HG03432 (cell line): ENCODE measurements at regions not wholly inside any gene's neighbourhood (a gene's known extent, or its start where the extent isn't known, plus 50 kb on each side); places are given as distances from the start of the nearest gene placed in this dataset.

Source experiments
- ATAC-seq: cut with Tn5 transposase; IDR thresholded peaks from one replicate; pipeline ENCODE4 v1.9.1; 2021; ENCODE audit warnings: mild to moderate bottlenecking, moderate library complexity; ENCODE audit not compliant: unreplicated experiment

DNA sequence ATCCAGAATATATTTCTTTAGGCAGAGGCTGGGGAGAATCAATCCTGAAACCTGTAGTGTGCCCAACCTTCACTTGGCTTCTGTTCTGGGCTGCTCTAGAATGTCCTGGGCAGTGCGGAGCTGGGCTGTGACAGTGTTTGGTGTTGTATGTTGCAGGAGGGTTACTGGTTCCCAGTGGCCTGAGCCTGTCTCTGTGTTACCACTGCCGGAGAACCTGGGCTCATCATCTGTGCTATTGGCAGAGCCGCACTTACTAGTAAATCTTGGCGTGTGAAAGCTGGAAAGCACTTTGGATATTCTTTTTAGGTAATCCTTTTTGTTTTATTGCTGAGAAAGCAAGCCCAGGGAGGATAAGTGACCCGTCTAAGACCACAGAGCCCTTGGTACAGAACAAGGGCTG is 412.9 kb downstream of the SLC4A3 start:
- no peak for ATAC-seq

DNA sequence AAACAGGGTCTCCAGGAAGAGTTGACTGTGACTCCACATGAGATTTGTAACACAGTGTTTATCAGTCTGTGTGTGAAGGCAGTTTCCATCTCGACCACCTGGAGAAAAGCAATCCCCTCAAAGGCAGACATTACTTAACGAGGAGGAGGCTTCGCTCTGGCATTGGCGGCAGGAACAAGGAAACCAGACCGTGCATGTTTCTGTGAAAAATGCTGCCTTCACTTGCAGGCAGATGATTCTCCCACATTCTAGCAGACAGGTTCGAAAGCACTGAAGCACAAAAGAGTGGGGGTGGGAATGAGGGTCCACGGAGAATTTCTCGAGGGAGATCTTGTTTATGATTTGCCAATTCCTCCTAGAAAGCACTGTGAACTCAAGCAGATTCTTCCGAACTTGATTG is 414.0 kb downstream of the SLC4A3 start:
- ATAC-seq, result no peak

DNA sequence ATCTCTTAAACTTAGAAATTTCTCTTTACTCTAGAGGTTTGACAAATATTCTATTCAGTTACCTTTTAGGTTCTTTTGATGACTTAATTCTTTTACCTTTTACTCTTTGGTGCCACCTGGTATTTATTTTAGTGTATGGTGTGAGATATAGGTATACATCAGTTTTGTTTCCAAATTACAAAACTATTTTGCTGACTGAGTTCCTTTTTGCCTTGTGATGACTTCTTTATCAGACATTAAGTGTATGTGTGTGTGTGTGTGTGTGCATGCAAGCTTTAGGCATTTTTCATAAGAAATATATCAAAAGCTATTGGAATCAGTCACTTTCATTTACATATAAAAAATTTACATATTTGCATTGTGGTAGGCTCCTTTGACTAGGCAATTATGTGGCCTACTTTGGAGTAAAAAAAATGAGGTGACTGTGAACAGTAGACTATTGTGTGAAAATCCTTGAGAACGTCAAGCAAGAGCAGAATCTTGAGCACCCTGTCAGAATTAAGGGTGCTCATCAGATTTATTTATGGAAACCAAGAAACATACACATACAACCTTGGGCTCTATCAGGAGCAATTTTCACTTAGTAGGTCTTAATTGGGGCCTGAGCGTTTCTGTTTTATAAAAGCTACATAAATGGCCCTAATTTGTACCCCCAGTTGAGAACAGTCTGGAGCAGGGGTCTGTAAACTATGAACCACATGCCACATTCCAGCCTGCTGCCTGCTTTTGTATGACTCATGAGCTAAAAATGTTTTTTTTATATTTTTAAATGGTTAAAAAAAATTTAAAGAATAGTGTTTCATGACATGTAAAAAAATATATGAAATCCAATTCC is 415.9 kb downstream of the SLC4A3 start:
- no peak for ATAC-seq

DNA sequence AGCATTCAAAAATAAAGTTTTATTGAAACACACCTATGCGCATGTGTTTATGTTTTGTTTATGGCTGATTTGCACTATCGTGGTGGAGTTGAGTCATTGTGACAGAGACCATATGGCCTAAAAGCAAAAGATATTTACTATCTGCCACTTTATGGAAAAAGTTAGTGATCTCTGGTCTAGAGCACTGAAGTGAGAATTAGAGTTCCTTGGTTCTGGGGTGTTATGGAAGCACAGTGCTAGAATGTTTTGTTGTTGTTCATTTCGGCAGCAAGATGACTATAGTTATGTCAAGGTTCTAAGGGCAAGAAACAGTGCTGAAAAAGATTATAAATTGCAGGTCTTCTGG is 416.5 kb downstream of the SLC4A3 start:
- no peak for ATAC-seq

DNA sequence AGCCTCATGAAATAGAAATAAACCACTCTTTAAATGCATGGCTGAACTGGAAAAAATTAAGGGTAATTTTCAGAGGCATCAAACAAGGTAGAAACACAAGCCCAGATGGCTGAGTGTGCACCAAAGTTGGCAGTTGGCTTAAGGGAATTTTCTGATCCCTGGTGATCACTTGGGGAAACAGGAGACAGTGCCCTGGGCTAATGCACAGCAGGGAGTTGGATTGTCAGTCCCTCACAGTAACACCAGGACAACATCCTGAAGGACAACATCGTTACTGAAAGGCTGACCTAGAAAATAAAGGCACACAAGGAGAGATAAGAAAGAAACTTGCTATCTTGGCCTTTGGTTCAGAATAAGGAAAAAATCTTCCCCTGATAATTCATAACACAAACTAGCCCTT is 417.0 kb downstream of the SLC4A3 start:
- ATAC-seq, result no peak

DNA sequence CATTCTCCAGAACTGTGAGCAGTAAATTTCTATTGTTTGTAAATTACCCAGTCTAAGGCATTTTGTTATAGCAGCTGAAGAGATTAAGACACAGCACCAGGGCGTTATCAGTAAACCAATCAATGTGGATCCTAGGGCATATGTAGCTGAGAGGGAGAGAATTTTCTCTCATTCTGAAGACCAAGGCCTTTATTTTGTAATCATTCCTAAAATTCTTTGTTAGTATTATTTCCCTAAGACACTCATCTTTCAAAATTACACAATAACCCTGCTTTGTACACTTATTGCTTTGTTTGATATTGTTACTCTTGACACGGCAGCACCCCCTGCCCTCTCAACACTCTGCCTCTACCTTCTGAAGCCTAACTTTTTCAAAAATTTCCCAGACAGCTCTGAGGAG is 419.1 kb downstream of the SLC4A3 start:
- ATAC-seq, result no peak

GRCh38 chr2:220051716-220052115 is 424.3 kb downstream of the SLC4A3 start:
- no peak for ATAC-seq

- no peak for ATAC-seq
Measured at GRCh38 chr2:220053919-220054318, 426.5 kb downstream of the SLC4A3 start.

DNA sequence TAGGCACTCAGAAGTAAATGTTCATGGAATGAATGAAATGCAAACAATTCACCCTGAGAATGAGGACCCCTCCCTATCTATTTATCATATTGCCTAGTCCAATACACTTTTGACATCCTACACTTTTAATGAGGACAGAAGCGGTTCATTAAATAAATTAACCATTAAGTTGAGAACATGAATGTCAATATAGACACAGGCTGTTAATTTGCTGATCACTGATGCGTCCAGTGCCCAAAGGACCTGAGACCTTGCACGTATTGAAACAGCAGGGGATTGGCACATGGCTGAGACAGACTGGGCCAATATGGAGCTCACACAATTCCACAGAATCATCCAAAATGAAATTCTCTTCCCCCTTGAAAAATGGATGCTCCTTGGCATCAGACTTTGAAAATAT is 430.0 kb downstream of the SLC4A3 start:
- ATAC-seq, result no peak

DNA sequence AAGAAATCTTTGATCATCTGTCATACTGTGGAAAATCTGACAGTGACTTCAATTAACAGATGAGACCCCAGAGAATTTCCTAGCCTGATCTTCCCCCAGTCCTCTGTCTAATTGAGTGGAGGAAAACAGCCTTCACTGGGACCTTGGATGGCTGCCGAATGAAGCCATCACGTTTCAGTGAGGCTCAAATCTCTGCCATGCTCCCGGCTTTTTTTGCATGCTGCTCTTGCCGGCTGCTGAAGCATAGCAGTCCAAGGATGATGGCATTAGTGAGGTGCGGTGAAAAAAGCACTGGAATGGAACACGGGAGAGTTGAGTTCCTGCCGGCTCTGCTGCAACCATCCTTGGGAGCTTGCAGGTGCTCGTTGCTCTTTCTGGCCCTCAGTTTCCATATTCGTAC is 430.5 kb downstream of the SLC4A3 start:
- no peak for ATAC-seq

- no peak for ATAC-seq
Measured at GRCh38 chr2:220064111-220065030, 436.9 kb downstream of the SLC4A3 start.

GRCh38 chr2:220065581-220065980 is 438.2 kb downstream of the SLC4A3 start:
- ATAC-seq, result no peak

- no peak for ATAC-seq
Measured at GRCh38 chr2:220068846-220069245, 441.4 kb downstream of the SLC4A3 start.

DNA sequence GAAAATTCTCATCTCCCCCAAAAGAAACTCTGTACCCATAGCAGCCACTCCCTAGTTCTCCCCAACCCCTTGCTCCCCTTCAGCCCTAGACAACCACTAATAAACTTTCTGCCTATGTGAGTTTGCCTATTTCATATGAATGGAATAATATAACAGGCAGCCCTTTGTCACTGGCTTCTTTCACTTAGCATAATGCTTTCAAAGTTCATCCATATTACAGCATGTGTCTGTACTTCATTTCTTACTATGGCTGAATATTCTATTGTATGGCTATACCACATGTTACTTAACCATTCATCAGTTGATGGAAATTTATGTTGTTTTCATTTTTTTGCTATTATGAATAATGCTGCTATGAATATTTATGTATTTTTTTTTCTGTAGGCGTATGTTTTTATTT is 442.9 kb downstream of the SLC4A3 start:
- ATAC-seq, result no peak

DNA sequence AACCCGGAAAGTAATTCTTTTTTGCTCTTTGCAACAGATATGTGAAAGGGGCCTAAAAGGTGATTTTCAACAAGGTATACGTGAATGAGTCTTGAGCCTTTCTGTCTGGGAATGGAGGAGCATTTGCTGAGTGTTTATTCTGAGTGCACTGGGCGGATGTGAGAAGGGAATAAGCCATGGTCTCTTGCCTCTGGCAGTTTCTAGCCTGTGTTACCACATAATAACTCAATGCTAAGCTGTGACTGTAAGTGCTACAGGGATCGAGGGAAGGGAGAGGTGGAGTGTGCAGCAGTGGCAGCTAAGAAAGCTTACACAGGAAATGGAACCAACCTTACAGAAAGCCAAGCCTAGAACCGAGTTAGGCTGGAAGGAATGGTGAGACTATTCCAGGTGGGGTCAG is 444.3 kb downstream of the SLC4A3 start:
- no peak for ATAC-seq

GRCh38 chr2:220072669-220073220 is 445.3 kb downstream of the SLC4A3 start:
- ATAC-seq, result no peak

GRCh38 chr2:220075835-220076234 is 448.4 kb downstream of the SLC4A3 start:
- no peak for ATAC-seq

- no peak for ATAC-seq
Measured at GRCh38 chr2:220076734-220077133, 449.3 kb downstream of the SLC4A3 start.

- ATAC-seq, result no peak
Measured at GRCh38 chr2:220077488-220077887, 450.1 kb downstream of the SLC4A3 start.

GRCh38 chr2:220078439-220078838 is 451.0 kb downstream of the SLC4A3 start:
- ATAC-seq, result no peak

- ATAC-seq, result no peak
Measured at GRCh38 chr2:220079595-220079994, 452.2 kb downstream of the SLC4A3 start.

DNA sequence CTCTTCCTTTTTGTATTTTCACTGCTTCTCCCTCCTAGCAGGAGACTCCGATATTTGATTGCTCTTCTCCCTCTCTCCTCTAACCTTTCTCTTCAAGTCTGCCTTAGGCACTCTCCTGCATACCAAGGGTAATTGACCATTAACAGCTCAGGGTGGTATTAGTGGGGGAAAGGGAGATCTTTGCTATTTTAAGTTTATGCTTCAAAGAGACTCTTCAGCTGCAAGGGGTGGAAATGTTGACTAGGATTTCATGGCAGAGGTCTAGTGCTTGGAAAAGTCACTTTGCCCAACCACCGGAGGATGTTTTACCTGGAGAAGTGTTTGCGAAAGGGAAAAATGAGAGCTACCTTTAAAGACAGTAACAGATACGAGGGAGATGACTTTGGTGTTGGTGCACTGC is 453.7 kb downstream of the SLC4A3 start:
- no peak for ATAC-seq
